ENCODE measurements at regions not wholly inside any gene's neighbourhood (a gene's known extent, or its start where the extent isn't known, plus 50 kb on each side); places are given as distances from the start of the nearest gene placed in this dataset.

DNA sequence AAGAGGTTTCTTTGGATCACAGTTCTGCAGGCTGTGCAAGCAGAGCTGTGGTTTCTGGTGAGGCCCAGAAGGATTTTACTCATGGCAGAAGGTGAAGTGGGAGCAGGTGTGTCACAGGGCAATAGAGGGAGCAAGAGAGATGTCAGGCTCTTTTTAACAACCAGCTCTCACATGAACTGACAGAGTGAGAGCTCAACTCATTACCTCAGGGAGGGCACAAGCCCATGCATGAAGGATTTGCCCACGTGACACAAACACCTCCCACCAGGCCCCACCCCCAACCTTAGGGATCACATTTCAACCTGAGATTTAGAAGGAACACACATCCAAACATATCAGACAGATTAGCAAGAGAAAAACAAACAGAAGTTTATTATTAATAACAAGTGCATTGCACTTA lies 470.4 kb downstream of the GALC start:
- no peak overlapping the region for H3K4me3 ChIP-seq (ENCODE audit: control insufficient read depth, low read depth, low read length)
- TF ChIP-seq, protein P1, sequence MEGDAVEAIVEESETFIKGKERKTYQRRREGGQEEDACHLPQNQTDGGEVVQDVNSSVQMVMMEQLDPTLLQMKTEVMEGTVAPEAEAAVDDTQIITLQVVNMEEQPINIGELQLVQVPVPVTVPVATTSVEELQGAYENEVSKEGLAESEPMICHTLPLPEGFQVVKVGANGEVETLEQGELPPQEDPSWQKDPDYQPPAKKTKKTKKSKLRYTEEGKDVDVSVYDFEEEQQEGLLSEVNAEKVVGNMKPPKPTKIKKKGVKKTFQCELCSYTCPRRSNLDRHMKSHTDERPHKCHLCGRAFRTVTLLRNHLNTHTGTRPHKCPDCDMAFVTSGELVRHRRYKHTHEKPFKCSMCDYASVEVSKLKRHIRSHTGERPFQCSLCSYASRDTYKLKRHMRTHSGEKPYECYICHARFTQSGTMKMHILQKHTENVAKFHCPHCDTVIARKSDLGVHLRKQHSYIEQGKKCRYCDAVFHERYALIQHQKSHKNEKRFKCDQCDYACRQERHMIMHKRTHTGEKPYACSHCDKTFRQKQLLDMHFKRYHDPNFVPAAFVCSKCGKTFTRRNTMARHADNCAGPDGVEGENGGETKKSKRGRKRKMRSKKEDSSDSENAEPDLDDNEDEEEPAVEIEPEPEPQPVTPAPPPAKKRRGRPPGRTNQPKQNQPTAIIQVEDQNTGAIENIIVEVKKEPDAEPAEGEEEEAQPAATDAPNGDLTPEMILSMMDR (conservative IDR thresholded peaks at IDR 0.05; ENCODE audit: control insufficient read depth, insufficient read depth, low read depth, low read length) = no peak
- no peak for DNase-seq (ENCODE audit: low read depth)

DNA sequence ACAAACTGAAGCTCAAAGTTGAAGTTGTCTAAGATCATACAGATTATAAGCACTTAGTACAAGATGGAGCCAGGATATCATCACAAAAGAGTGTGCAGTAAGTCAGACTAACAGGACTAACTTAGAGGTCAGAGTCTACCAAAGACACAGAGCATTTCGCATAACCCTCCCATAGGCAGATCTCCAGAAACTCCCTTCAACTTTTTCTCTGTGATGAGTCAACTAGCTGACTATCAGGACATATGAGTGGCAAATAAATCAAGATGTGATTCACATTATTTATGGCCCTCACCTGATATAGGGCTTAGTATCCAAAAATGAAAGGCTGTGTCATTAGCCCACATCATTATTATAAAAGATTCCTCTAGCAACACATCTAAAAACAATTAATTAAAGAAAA lies 484.6 kb downstream of the GALC start:
- TF ChIP-seq, protein P1 (conservative IDR thresholded peaks at IDR 0.05; ENCODE audit: control insufficient read depth, insufficient read depth, low read depth, low read length) = no peak

DNA sequence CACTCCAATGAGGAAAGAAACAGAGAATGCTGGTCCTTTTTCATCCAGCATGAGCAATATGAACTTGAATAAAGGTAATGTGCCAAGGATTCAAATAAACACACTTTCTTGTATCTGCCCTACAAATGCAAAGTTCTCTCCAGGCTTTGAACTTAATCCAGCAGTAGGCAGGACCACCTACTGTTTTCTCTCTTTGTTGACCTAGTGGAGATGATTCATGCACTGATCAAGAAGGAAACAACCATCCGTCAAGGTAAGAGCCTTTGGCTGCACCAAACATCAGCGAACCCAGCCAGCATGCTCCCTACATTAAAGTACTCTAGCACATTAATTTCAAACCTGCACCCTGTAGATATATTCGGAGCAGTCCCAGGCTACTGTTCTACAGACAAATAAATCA lies 489.3 kb downstream of the GALC start:
- no peak for DNase-seq (ENCODE audit: low read depth)
- no peak overlapping the region for H3K4me3 ChIP-seq (ENCODE audit: control insufficient read depth, low read depth, low read length)
- TF ChIP-seq, protein P1 (conservative IDR thresholded peaks at IDR 0.05; ENCODE audit: control insufficient read depth, insufficient read depth, low read depth, low read length) = no peak

More for the DNA sequence above, 484.6 kb downstream of the GALC start:
- peak; percentile 44 for DNase-seq (ENCODE audit: low read depth)
- no peak overlapping the region for H3K4me3 ChIP-seq (ENCODE audit: control insufficient read depth, low read depth, low read length)

DNA sequence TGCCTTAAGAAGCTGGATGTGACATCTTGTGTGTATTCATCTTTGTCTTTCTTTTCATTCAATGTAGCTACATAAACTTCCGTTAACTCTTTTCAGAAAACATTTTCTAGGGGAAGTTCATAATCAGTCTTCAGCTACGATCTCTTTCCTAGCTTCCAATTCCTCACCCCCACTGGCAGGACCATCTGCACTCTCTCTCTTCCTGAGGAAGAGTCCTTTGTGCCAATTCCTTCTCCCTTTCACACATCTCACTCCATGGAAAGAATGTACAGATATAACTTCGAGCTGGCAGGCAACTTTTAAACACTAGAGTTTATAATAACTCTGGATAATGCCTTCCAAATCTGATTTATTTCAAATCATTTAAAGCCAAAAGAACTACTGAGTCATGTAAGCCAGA lies 495.7 kb downstream of the GALC start:
- DNase-seq (ENCODE audit: low read depth) = no peak
- TF ChIP-seq, protein P1 (conservative IDR thresholded peaks at IDR 0.05; ENCODE audit: control insufficient read depth, insufficient read depth, low read depth, low read length) = no peak
- H3K4me3 ChIP-seq (ENCODE audit: control insufficient read depth, low read depth, low read length) = no peak overlapping the region

DNA sequence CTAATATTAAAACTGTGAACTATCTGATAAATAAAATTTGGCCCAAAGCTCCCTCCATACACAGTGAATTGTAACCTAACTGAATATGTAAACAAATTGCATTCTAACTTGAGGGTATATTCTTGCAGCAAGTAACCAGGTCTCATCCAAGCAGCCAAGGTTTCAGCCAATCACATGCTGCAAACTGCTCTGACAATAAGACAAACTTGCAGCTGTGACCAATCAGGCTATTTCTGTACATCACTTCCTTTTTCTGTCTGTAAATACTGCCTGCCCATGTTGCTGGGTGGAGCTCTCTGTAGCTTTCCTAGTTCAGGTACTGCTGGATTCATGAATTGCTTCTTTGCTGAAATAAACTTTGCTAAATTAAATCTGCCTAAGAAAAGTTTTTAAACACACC lies 499.0 kb downstream of the GALC start:
- TF ChIP-seq, protein P1 (conservative IDR thresholded peaks at IDR 0.05; ENCODE audit: control insufficient read depth, insufficient read depth, low read depth, low read length) = no peak
- peak; percentile 10 for DNase-seq (ENCODE audit: low read depth)
- H3K4me3 ChIP-seq (ENCODE audit: control insufficient read depth, low read depth, low read length) = no peak overlapping the region

DNA sequence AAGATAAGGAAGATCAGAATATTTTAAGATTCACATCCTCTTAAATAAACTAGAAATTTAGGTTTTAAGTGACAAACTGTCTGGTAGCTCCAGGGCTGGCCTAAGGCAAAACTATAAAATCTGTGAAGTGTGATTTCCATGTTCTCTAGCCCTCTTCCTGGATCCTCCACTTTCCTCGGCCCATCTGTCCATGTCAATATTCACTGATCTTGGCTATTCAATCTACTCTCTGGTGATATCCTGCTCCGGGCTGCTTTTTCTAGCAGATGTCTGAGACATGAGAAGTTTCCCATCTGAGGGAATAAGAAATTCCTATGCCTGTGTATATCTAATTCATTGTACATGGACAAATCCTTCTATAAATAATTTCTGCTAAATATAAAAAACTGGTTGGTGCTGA lies 500.4 kb downstream of the GALC start:
- TF ChIP-seq, protein P1 (conservative IDR thresholded peaks at IDR 0.05; ENCODE audit: control insufficient read depth, insufficient read depth, low read depth, low read length) = no peak
- no peak overlapping the region for H3K4me3 ChIP-seq (ENCODE audit: control insufficient read depth, low read depth, low read length)
- DNase-seq (ENCODE audit: low read depth) = no peak

DNA sequence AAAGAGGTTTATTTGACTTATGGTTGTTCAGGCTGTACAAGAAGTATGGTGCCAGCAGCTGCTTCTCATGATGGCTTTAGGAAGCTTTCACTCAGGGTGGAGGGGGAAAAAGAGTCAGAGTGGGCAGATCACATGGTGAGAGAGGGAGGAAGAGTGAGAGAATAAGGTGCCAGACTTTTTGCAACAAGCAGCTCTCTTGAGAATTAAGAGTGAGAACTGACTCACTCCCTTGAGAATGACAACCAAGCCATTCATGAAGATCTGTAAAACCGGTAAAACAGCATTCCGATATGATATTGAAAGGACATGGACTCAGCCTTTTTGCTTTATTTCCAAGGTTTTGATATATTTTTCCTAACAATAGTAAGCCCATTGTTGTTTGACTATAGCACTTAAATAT lies 501.2 kb downstream of the GALC start:
- peak; percentile 1 for DNase-seq (ENCODE audit: low read depth)
- no peak overlapping the region for H3K4me3 ChIP-seq (ENCODE audit: control insufficient read depth, low read depth, low read length)
- TF ChIP-seq, protein P1 (conservative IDR thresholded peaks at IDR 0.05; ENCODE audit: control insufficient read depth, insufficient read depth, low read depth, low read length) = no peak
